Caco-2 (cell line): ENCODE measurements at regions not wholly inside any gene's neighbourhood (a gene's known extent, or its start where the extent isn't known, plus 50 kb on each side); places are given as distances from the start of the nearest gene placed in this dataset.

Experiments
- BruUV-seq: library from RNA; stranded (reverse); fragments of 400-500 nt; replicated peaks from 2 replicates; lab custom pipeline; 2021; lab: Mats Ljungman, UMichigan
- CTCF ChIA-PET: fragments of 300-600 bp; sonication (Branson Sonifier 250); formaldehyde crosslinking; loops from one replicate; lab custom pipeline; 2022; ENCODE audit warnings: antibody characterized with exemption; lab: Charles Lee
- POLR2A ChIA-PET: fragments of 300-600 bp; sonication (Branson Sonifier 250); formaldehyde crosslinking; loops from one replicate; lab custom pipeline; 2022; ENCODE audit warnings: antibody characterized with exemption; lab: Charles Lee
- DNase-seq, 2 experiments: peaks; one replicate each; pipeline versions ENCODE4 v3.0.0 to v3.0.0-alpha.2; 2020 to 2022
- H3K27me3 ChIP-seq: replicated peaks from 2 replicates; pipeline ENCODE4 v1.6.0; 2011; ENCODE audit warnings: low read length; ENCODE audit not compliant: control insufficient read depth, insufficient read depth
- H3K36me3 ChIP-seq: 2 replicates; pipeline ENCODE4 v1.5.1; 2011; ENCODE audit warnings: low read length; ENCODE audit not compliant: control insufficient read depth, insufficient read depth
- H3K4me1 ChIP-seq: fragments of 250-450 bp; sonication (Bioruptor Pico); 2 replicates; pipeline ENCODE4 v1.5.1; 2020; ENCODE audit warnings: mild to moderate bottlenecking
- H3K4me3 ChIP-seq: 2 replicates; pipeline ENCODE4 v1.5.1; 2011; ENCODE audit warnings: low read depth, mild to moderate bottlenecking, control low read depth, low read length
- H3K9me3 ChIP-seq: fragments of 250-450 bp; sonication (Bioruptor Pico); 2 replicates; pipeline ENCODE4 v1.5.1; 2020; ENCODE audit warnings: mild to moderate bottlenecking, moderate library complexity
- H3K27ac Mint-ChIP-seq: one replicate; pipeline ENCODE4 v1.8.0; 2022; ENCODE audit warnings: mixed read lengths; ENCODE audit not compliant: unreplicated experiment
- H3K27me3 Mint-ChIP-seq: one replicate; pipeline ENCODE4 v1.8.0; 2022; ENCODE audit warnings: mixed read lengths; ENCODE audit not compliant: insufficient read depth, unreplicated experiment
- H3K36me3 Mint-ChIP-seq: one replicate; pipeline ENCODE4 v1.8.0; 2022; ENCODE audit warnings: mild to moderate bottlenecking, mixed read lengths; ENCODE audit not compliant: insufficient read depth, unreplicated experiment
- H3K4me1 Mint-ChIP-seq: one replicate; pipeline ENCODE4 v1.8.0; 2022; ENCODE audit warnings: low read depth, mixed read lengths; ENCODE audit not compliant: unreplicated experiment
- H3K4me3 Mint-ChIP-seq: one replicate; pipeline ENCODE4 v1.8.0; 2022; ENCODE audit warnings: mild to moderate bottlenecking, moderate library complexity, mixed read lengths; ENCODE audit not compliant: unreplicated experiment
- H3K9me3 Mint-ChIP-seq: one replicate; pipeline ENCODE4 v1.8.0; 2022; ENCODE audit warnings: mixed read lengths; ENCODE audit not compliant: unreplicated experiment
- CTCF ChIP-seq, 2 experiments: fragments of 200-600 bp in 1 of 2; IDR thresholded peaks; 1 replicate in 1 of 2; 2 replicates in 1 of 2; pipeline versions ENCODE4 v1.5.1 to v1.8.0; 2011 to 2022; ENCODE audit warnings: antibody characterized with exemption in 1 of 2, control low read depth in 1 of 2, inconsistent platforms in 1 of 2, low read depth in 1 of 2, low read length in 1 of 2, mild to moderate bottlenecking in 1 of 2, moderate library complexity in 1 of 2; ENCODE audit not compliant: insufficient read depth in 1 of 2, severe bottlenecking in 1 of 2, unreplicated experiment in 1 of 2
- intact Hi-C: fragments of 100-400 bp; cut with micrococcal nuclease; formaldehyde crosslinking; loops from one replicate; pipeline ENCODE4 v1.10.0; 2022; ENCODE audit not compliant: unreplicated experiment

GRCh38 chr12:94031763-94032162 lies 116.6 kb upstream of the PLXNC1 start:
- BruUV-seq: no TSS peak
- Histone ChIP-seq H3K4me3 (no peak overlapping the region), H3K9me3 (no peaks in the 10 kb centered on the region), H3K27me3 (no peaks in the 10 kb centered on the region), H3K36me3 (no peaks in the 10 kb centered on the region), H3K4me1 (no peaks in the 10 kb centered on the region)
- POLR2A ChIA-PET: no interaction called here
- H3K27me3 Mint-ChIP-seq: peaks cover 7% of the 10 kb centered on the region
- H3K27ac Mint-ChIP-seq: no peak overlapping the region
- intact Hi-C loops: no loop called here
- no peaks in the 10 kb centered on the region for H3K4me1 Mint-ChIP-seq
- no peak for TF ChIP-seq CTCF (IDR thresholded peaks at IDR 0.05; ENCODE audit: insufficient read depth in 1 of 2, low read depth in 1 of 2, low read length in 1 of 2, severe bottlenecking in 1 of 2, unreplicated experiment in 1 of 2)
- no peak overlapping the region for H3K4me3 Mint-ChIP-seq
- no peaks in the 10 kb centered on the region for H3K9me3 Mint-ChIP-seq
- CTCF ChIA-PET: no interaction called here
- no peak for DNase-seq
- no peaks in the 10 kb centered on the region for H3K36me3 Mint-ChIP-seq

DNA sequence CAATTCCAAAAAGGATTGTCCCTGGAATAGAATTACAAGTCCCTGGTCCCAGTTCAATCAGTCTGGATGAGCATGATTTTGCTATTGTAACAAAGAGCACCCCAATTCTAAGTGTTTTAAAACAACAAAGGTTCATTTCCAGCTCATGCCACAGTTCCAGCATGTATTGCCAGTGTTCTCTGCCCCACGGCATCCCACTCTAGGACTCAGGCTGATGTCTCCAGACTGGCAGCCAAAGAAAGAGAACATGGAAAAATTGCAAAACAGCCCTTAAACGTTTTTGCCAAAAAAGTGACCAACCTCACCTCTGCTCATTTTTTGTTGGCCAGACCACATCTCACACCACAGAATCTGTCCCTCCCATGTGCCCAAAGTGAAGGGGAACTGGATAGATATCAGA lies 116.0 kb upstream of the PLXNC1 start:
- Histone ChIP-seq H3K36me3 (no peaks in the 10 kb centered on the region), H3K4me3 (no peak overlapping the region), H3K4me1 (no peaks in the 10 kb centered on the region), H3K27me3 (no peaks in the 10 kb centered on the region), H3K9me3 (no peaks in the 10 kb centered on the region)
- Mint-ChIP-seq H3K4me1 (no peaks in the 10 kb centered on the region), H3K27ac (no peak overlapping the region), H3K4me3 (no peak overlapping the region), H3K9me3 (no peaks in the 10 kb centered on the region), H3K27me3 (peaks cover 7% of the 10 kb centered on the region), H3K36me3 (no peaks in the 10 kb centered on the region)
- DNase-seq: no peak
- no TSS peak for BruUV-seq
- POLR2A ChIA-PET: interaction anchor here (0.6 kb wide), 1 partner anchor 1078 kb away, joined by 3 read pairs; no protein-coding TSS in a partner anchor
- CTCF ChIA-PET: no interaction called here
- no peak for TF ChIP-seq CTCF (IDR thresholded peaks at IDR 0.05; ENCODE audit: insufficient read depth in 1 of 2, low read depth in 1 of 2, low read length in 1 of 2, severe bottlenecking in 1 of 2, unreplicated experiment in 1 of 2)
- intact Hi-C loops: no loop called here

DNA sequence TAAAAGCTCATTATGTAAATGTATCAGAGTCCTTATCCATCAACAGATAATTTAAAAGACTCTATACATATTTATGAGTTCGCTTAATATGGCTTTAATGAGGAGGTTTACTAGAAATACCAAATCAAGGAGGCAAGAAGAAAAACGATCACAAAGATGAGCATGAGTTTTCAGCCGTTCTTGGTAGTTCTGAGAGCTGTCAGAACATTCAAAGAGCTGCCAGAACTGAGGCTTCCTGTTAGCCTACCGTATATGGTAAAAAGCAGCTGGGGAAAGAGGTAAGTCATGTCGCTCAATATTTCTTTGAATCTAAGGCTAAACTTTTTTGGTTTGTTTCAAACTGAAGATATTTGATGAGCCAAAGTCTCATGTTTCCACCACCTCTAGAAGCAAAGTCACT lies 115.3 kb upstream of the PLXNC1 start:
- no peak for DNase-seq
- CTCF ChIA-PET: no interaction called here
- POLR2A ChIA-PET: no interaction called here
- intact Hi-C loops: no loop called here
- TF ChIP-seq CTCF (IDR thresholded peaks at IDR 0.05; ENCODE audit: insufficient read depth in 1 of 2, low read depth in 1 of 2, low read length in 1 of 2, severe bottlenecking in 1 of 2, unreplicated experiment in 1 of 2): no peak
- BruUV-seq: no TSS peak
- Mint-ChIP-seq H3K36me3 (no peaks in the 10 kb centered on the region), H3K9me3 (no peaks in the 10 kb centered on the region), H3K27me3 (peaks cover 6% of the 10 kb centered on the region), H3K4me1 (no peaks in the 10 kb centered on the region), H3K27ac (no peak overlapping the region), H3K4me3 (no peak overlapping the region)
- Histone ChIP-seq H3K4me3 (no peak overlapping the region), H3K9me3 (no peaks in the 10 kb centered on the region), H3K36me3 (no peaks in the 10 kb centered on the region), H3K27me3 (no peaks in the 10 kb centered on the region), H3K4me1 (no peaks in the 10 kb centered on the region)
